ENCODE measurements at regions not wholly inside any gene's neighbourhood (a gene's known extent, or its start where the extent isn't known, plus 50 kb on each side); places are given as distances from the start of the nearest gene placed in this dataset.

DNA sequence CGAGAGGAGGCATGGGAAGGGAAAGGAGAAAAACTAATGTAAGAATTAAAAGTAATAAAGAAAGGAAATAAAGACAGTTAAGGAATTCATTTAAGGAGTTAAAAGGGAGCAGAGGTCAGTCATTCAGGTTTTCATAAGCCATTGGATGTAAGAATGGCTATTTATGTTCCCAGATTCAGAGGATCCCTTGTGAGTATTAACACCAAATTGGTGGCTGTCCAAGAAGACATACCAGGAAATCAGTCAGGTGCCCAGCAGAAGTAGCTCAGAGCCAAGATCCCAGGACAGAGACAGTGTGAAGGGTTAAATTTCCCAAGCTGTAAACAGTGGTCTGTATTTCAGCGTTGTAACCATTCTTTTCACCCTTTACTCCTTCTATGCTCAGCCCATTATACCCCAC lies 550.4 kb downstream of the BCL11A start:
- DNase-seq = no peak
- TF ChIP-seq, protein P1, sequence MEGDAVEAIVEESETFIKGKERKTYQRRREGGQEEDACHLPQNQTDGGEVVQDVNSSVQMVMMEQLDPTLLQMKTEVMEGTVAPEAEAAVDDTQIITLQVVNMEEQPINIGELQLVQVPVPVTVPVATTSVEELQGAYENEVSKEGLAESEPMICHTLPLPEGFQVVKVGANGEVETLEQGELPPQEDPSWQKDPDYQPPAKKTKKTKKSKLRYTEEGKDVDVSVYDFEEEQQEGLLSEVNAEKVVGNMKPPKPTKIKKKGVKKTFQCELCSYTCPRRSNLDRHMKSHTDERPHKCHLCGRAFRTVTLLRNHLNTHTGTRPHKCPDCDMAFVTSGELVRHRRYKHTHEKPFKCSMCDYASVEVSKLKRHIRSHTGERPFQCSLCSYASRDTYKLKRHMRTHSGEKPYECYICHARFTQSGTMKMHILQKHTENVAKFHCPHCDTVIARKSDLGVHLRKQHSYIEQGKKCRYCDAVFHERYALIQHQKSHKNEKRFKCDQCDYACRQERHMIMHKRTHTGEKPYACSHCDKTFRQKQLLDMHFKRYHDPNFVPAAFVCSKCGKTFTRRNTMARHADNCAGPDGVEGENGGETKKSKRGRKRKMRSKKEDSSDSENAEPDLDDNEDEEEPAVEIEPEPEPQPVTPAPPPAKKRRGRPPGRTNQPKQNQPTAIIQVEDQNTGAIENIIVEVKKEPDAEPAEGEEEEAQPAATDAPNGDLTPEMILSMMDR (IDR thresholded peaks at IDR 0.05; ENCODE audit: unreplicated experiment) = no peak
- Mint-ChIP-seq H3K4me3 (ENCODE audit: low read depth, unreplicated experiment) (no peak overlapping the region), H3K27ac (ENCODE audit: unreplicated experiment) (no peak overlapping the region), H3K4me1 (ENCODE audit: low read depth, unreplicated experiment) (no peaks in the 10 kb centered on the region), H3K9me3 (ENCODE audit: low read depth, unreplicated experiment) (peaks cover 2% of the 10 kb centered on the region), H3K27me3 (ENCODE audit: unreplicated experiment) (no peaks in the 10 kb centered on the region), H3K36me3 (ENCODE audit: insufficient read depth, unreplicated experiment) (no peaks in the 10 kb centered on the region)
- CTCF ChIA-PET = no interaction called here
- no TSS peak for BruUV-seq (replicated peaks)
- intact Hi-C loops (cut with micrococcal nuclease; ENCODE audit: unreplicated experiment) = no loop called here

DNA sequence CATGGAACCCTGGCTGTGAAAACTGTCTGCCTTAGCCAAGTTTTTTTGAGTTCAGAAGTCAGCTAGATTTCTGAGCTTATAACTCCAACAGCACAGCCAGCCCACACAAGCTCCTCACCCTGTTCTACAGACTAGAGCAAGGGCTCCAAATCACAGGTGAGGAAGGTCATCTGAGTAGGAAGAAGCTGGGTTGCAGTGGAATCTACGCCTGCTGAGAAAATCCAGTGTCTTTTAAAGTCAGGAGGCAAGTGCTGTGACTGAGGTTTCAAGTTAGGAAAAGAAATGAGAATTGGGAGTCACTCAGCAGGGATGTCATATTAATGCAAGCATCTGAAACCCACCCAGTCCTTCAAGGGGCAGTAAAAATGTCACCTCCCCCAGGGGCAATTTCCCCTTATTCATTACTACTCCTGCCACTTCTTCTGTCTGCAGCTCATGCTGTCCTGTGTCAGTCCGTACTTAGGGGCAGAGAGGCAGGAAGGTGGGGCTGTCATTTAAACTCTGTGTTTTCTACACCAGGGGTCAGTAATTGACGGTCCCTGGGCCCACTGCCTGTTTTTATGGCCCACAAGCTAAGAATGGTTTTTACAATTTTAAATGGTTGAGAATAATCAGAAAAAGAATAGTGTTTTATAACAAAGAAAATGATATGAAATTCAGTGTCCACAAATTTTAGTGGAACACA lies 551.1 kb downstream of the BCL11A start:
- CTCF ChIA-PET = no interaction called here
- Mint-ChIP-seq H3K27ac (ENCODE audit: unreplicated experiment) (no peak overlapping the region), H3K27me3 (ENCODE audit: unreplicated experiment) (no peaks in the 10 kb centered on the region), H3K36me3 (ENCODE audit: insufficient read depth, unreplicated experiment) (no peaks in the 10 kb centered on the region), H3K4me1 (ENCODE audit: low read depth, unreplicated experiment) (no peaks in the 10 kb centered on the region), H3K9me3 (ENCODE audit: low read depth, unreplicated experiment) (peaks cover 2% of the 10 kb centered on the region), H3K4me3 (ENCODE audit: low read depth, unreplicated experiment) (no peak overlapping the region)
- intact Hi-C loops (cut with micrococcal nuclease; ENCODE audit: unreplicated experiment) = no loop called here
- TF ChIP-seq, protein P1 (IDR thresholded peaks at IDR 0.05; ENCODE audit: unreplicated experiment) = no peak
- no peak for DNase-seq
- no TSS peak for BruUV-seq (replicated peaks)

DNA sequence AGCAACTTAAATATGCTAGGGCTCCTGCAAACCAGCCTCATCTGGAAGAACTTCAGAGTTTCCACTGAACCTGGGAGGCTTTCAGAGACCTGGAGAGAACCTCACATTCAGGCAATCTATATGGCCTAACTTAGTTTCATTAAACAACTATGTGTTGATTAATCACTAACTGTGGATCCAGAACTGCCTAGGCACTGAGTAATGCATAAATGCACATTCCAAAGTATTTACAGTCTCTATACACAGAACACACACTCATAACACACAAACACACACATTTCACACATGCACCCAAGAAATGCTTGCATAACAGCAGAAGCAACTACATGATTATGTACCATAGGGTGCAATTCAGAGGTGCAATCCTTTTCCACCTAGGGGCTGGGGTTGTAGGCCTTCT lies 552.8 kb downstream of the BCL11A start:
- no peak overlapping the region for H3K4me3 Mint-ChIP-seq (ENCODE audit: low read depth, unreplicated experiment)
- TF ChIP-seq, protein P1 (IDR thresholded peaks at IDR 0.05; ENCODE audit: unreplicated experiment) = no peak
- H3K27me3 Mint-ChIP-seq (ENCODE audit: unreplicated experiment) = no peaks in the 10 kb centered on the region
- no peaks in the 10 kb centered on the region for H3K36me3 Mint-ChIP-seq (ENCODE audit: insufficient read depth, unreplicated experiment)
- no peak for DNase-seq
- no peak overlapping the region for H3K27ac Mint-ChIP-seq (ENCODE audit: unreplicated experiment)
- H3K9me3 Mint-ChIP-seq (ENCODE audit: low read depth, unreplicated experiment) = peaks cover 2% of the 10 kb centered on the region
- no peaks in the 10 kb centered on the region for H3K4me1 Mint-ChIP-seq (ENCODE audit: low read depth, unreplicated experiment)
- BruUV-seq (replicated peaks) = no TSS peak
- intact Hi-C loops (cut with micrococcal nuclease; ENCODE audit: unreplicated experiment) = no loop called here
- CTCF ChIA-PET = no interaction called here

DNA sequence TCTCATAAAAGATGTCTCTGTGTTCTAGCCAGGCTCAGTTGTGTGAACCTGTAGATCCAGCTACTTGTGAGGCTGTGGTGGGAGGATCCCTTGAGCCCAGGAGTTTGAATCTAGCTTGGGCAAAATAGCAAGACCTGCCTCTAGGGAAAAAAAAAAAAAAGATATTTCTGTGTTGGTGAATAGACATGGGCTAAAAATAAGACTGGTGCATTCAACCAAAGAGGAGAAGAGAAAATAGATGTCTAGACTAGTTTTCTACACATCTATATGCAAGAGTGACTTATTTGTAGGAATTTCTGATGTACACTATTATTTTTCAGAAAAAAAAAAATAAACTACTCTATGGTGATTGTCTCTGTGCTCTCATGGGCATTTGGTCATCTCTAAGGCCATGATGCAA lies 555.1 kb downstream of the BCL11A start:
- no TSS peak for BruUV-seq (replicated peaks)
- intact Hi-C loops (cut with micrococcal nuclease; ENCODE audit: unreplicated experiment) = no loop called here

More for the DNA sequence above, 555.1 kb downstream of the BCL11A start:
- Mint-ChIP-seq H3K27ac (ENCODE audit: unreplicated experiment) (no peak overlapping the region), H3K36me3 (ENCODE audit: insufficient read depth, unreplicated experiment) (no peaks in the 10 kb centered on the region), H3K4me1 (ENCODE audit: low read depth, unreplicated experiment) (no peaks in the 10 kb centered on the region), H3K4me3 (ENCODE audit: low read depth, unreplicated experiment) (no peak overlapping the region), H3K27me3 (ENCODE audit: unreplicated experiment) (no peaks in the 10 kb centered on the region), H3K9me3 (ENCODE audit: low read depth, unreplicated experiment) (peaks cover 4% of the 10 kb centered on the region)
- CTCF ChIA-PET = no interaction called here
- TF ChIP-seq, protein P1 (IDR thresholded peaks at IDR 0.05; ENCODE audit: unreplicated experiment) = no peak
- no peak for DNase-seq

All from Calu3 (cell line).